Upper lobe of left lung (tissue), 6 donors: ENCODE measurements at regions not wholly inside any gene's neighbourhood (a gene's known extent, or its start where the extent isn't known, plus 50 kb on each side); places are given as distances from the start of the nearest gene placed in this dataset.

Experiments
- ATAC-seq, 2 donors: fragments of 200-7000 bp; cut with Tn5 transposase; one replicate each; pipeline ENCODE4 v1.9.1; 2022; ENCODE audit warnings: mild to moderate bottlenecking in 2 of 2, moderate library complexity in 2 of 2; ENCODE audit not compliant: low FRiP score in 2 of 2
- DNase-seq, 2 donors: peaks; one replicate each; pipeline ENCODE4 v3.0.0-alpha.2; 2019 to 2020
- H3K27ac ChIP-seq, 4 donors: fragments of 200-600 bp; sonication (generic); one replicate each; pipeline ENCODE4 v1.5.1; 2016 to 2019
- H3K27me3 ChIP-seq, 4 donors: fragments of 200-600 bp; sonication (generic); one replicate each; pipeline ENCODE4 v1.5.1; 2017 to 2019
- H3K36me3 ChIP-seq, 4 donors: fragments of 200-600 bp; sonication (generic); one replicate each; pipeline ENCODE4 v1.5.1; 2016 to 2019
- H3K4me1 ChIP-seq, 4 donors: fragments of 200-600 bp; sonication (generic); one replicate each; pipeline ENCODE4 v1.5.1; 2018 to 2019
- H3K4me3 ChIP-seq, 4 donors: fragments of 200-600 bp; sonication (generic); one replicate each; pipeline ENCODE4 v1.5.1; 2017 to 2019; ENCODE audit warnings: mild to moderate bottlenecking in 2 of 4, moderate library complexity in 1 of 4
- H3K9me3 ChIP-seq, 4 donors: fragments of 200-600 bp; sonication (generic); one replicate each; pipeline ENCODE4 v1.5.1; 2018 to 2019
- EP300 ChIP-seq, 4 donors: sonication (generic); formaldehyde crosslinking; IDR thresholded peaks; one replicate each; pipeline ENCODE4 v1.5.1; 2017; ENCODE audit warnings: antibody characterized with exemption in 4 of 4, control low read depth in 2 of 4
- POLR2A ChIP-seq, 4 donors: fragments of 450-650 bp; IDR thresholded peaks; one replicate each; pipeline ENCODE4 v1.5.1; 2016 to 2017; ENCODE audit warnings: antibody characterized with exemption in 4 of 4, mild to moderate bottlenecking in 2 of 4
- POLR2AphosphoS5 ChIP-seq, 2 donors: sonication (generic); formaldehyde crosslinking; IDR thresholded peaks; one replicate each; pipeline ENCODE4 v1.5.1; 2017; ENCODE audit warnings: antibody characterized with exemption in 2 of 2
- WGBS, 2 donors: methylation state at CpG; one replicate each; pipeline ENCODE4 v1.1.5; 2017 to 2018; 5-methylcytosine and 5-hydroxymethylcytosine counted together
- TF ChIP-seq, protein P1 (sequence below), 6 experiments: fragments of 450-650 bp in 4 of 6; fragments of 200-600 bp in 2 of 6; sonication (generic) in 2 of 6; IDR thresholded peaks; one replicate each; pipeline ENCODE4 v1.5.1; 2016 to 2019; ENCODE audit warnings: antibody characterized with exemption in 6 of 6
- donor health status: DM: no; HTN: no; CAD: no; lungs with moderate emphysema.
- donor health status: DM: no; HTN: yes; CAD: no; lungs with severe emphysema.

DNA sequence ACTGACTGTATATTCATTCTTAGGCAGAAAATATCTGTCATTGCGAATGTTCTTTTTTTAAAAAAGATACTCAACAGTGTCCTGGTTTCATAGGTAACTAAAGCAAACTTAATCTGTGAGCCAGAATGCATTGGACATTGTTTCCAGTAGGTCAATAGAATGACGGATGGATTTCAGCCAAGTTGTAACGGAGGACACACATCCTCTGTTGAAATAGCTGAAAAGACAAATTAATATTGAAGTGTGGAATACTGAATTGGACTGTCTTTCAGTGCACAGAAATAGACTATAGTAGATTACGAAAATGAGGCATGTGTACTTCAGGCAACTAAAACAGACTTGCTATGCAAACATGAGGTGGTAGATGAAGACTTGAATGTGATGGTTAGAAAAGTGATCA, 461.6 kb downstream of the WDR72 start:
- no peak for TF ChIP-seq EP300 (IDR thresholded peaks at IDR 0.05)
- no peak for TF ChIP-seq POLR2AphosphoS5 (IDR thresholded peaks at IDR 0.05)
- no peak for TF ChIP-seq POLR2A (IDR thresholded peaks at IDR 0.05)
- TF ChIP-seq, protein P1, sequence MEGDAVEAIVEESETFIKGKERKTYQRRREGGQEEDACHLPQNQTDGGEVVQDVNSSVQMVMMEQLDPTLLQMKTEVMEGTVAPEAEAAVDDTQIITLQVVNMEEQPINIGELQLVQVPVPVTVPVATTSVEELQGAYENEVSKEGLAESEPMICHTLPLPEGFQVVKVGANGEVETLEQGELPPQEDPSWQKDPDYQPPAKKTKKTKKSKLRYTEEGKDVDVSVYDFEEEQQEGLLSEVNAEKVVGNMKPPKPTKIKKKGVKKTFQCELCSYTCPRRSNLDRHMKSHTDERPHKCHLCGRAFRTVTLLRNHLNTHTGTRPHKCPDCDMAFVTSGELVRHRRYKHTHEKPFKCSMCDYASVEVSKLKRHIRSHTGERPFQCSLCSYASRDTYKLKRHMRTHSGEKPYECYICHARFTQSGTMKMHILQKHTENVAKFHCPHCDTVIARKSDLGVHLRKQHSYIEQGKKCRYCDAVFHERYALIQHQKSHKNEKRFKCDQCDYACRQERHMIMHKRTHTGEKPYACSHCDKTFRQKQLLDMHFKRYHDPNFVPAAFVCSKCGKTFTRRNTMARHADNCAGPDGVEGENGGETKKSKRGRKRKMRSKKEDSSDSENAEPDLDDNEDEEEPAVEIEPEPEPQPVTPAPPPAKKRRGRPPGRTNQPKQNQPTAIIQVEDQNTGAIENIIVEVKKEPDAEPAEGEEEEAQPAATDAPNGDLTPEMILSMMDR (IDR thresholded peaks at IDR 0.05): no peak
- no peaks in the 10 kb centered on the region for H3K27me3 ChIP-seq
- WGBS, 2 donors: 68 to 73% methylated on average over 4 of the region's 4 CpGs
- H3K36me3 ChIP-seq: no peaks in the 10 kb centered on the region
- H3K27ac ChIP-seq: no peak overlapping the region
- ATAC-seq (no peak), DNase-seq (no peak)
- H3K9me3 ChIP-seq: no peaks in the 10 kb centered on the region
- H3K4me3 ChIP-seq: no peak overlapping the region
- no peaks in the 10 kb centered on the region for H3K4me1 ChIP-seq

DNA sequence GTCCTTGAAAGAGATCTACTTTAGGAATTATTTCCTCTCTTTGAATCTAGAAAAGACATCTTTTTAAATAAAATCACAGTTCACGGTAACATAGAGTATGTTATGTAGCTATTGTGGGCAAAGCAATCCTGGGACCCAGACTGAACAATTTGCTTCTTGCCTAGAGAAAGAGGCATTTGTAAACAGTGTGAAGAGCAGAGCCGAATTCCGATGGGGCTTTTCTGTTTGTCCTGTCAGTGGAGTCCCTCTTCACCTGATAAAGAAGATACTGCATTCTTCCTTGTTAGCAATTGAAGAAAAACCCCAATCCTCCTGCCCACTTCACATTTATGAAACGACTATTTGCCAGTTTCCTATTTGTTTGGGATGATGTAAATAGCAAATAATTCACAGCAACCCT, 462.9 kb downstream of the WDR72 start:
- ATAC-seq (no peak), DNase-seq (no peak)
- Histone ChIP-seq H3K27me3 (no peaks in the 10 kb centered on the region), H3K4me1 (no peaks in the 10 kb centered on the region), H3K27ac (no peak overlapping the region), H3K9me3 (no peaks in the 10 kb centered on the region), H3K4me3 (no peak overlapping the region), H3K36me3 (no peaks in the 10 kb centered on the region)
- TF ChIP-seq, protein P1 (IDR thresholded peaks at IDR 0.05): no peak
- TF ChIP-seq POLR2AphosphoS5 (IDR thresholded peaks at IDR 0.05) (no peak), EP300 (IDR thresholded peaks at IDR 0.05) (no peak), POLR2A (IDR thresholded peaks at IDR 0.05) (no peak)
- 38 to 48% methylated on average over 4 of the region's 4 CpGs for WGBS, 2 donors

DNA sequence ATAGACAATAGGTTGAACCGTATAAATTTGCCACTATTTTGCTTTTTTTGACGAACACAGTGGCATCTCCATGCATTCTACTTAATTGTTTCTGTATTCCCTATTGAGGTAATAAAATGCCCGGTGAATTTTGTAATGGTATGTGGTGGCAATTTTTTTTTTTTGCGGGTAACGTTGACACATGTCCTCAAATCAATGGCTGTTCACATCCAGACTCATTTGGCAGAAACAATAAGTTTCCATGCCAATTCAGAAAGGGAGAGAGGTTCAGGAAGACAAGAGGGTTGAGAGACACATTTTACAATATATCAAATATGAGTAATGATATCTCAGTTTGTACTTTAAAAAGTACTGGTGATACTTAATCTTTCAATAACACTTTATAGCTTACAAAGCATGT, 463.9 kb downstream of the WDR72 start:
- 70 to 74% methylated on average over 5 of the region's 5 CpGs for whole genome bisulfite sequencing, 2 donors
- H3K4me3 ChIP-seq: no peak overlapping the region
- no peak for DNase-seq
- H3K27ac ChIP-seq: no peak overlapping the region
- no peaks in the 10 kb centered on the region for H3K4me1 ChIP-seq
- no peak for TF ChIP-seq POLR2A (IDR thresholded peaks at IDR 0.05)
- ATAC-seq: no peak
- no peaks in the 10 kb centered on the region for H3K27me3 ChIP-seq
- H3K9me3 ChIP-seq: no peaks in the 10 kb centered on the region
- no peaks in the 10 kb centered on the region for H3K36me3 ChIP-seq

DNA sequence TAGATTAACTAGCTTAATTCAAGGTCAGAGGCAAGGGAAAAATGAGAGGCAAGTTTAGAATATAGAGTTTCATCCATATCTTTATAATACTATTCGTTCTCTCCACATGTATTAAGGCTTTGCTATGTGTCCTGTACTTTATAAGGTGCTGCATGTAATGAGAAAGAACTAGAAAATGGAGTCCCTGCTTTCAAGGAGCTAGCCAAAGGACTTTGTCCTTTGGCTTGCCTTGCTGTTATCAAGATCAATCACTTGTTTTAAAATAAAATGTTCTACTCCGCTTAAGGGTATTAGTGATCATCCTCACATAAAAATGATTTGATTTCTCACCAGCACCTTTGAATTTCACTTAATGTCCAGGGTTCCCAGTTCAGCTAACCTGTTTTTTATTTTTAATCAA, 470.9 kb downstream of the WDR72 start:
- TF ChIP-seq, protein P1 (IDR thresholded peaks at IDR 0.05): no peak
- TF ChIP-seq EP300 (IDR thresholded peaks at IDR 0.05) (no peak), POLR2AphosphoS5 (IDR thresholded peaks at IDR 0.05) (no peak), POLR2A (IDR thresholded peaks at IDR 0.05) (no peak)
- Histone ChIP-seq H3K27me3 (no peaks in the 10 kb centered on the region), H3K9me3 (no peaks in the 10 kb centered on the region), H3K27ac (no peak overlapping the region), H3K4me3 (no peak overlapping the region), H3K4me1 (no peaks in the 10 kb centered on the region), H3K36me3 (no peaks in the 10 kb centered on the region)
- WGBS, 2 donors: 79 to 84% methylated on average over 2 of the region's 2 CpGs
- DNase-seq: no peak
- no peak for ATAC-seq

DNA sequence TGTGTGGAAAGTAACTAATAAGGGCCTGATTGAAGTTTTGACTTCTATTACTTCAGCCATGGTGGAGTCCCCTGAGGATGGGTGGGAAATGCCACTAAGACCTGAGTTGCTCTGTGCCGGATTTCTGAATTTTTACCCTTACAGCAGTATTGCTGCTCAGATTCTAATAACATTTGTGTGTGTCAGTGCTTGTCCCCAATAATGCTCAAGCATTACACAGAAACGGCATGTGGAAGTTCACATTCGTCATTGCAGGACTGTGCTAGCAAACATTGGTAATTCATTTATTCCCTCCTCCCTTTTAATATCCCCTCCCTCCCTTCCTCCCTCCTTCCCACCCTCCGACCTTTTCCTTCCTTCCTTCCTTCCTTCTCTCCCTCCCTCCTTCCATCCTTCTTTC, 484.5 kb upstream of the ONECUT1 start:
- Histone ChIP-seq H3K9me3 (no peaks in the 10 kb centered on the region), H3K36me3 (no peaks in the 10 kb centered on the region), H3K4me3 (no peak overlapping the region), H3K27ac (no peak overlapping the region), H3K4me1 (no peaks in the 10 kb centered on the region), H3K27me3 (no peaks in the 10 kb centered on the region)
- DNase-seq (no peak), ATAC-seq (no peak)
- TF ChIP-seq POLR2A (IDR thresholded peaks at IDR 0.05): no peak
- TF ChIP-seq EP300 (IDR thresholded peaks at IDR 0.05): no peak
- TF ChIP-seq POLR2AphosphoS5 (IDR thresholded peaks at IDR 0.05): no peak
- TF ChIP-seq, protein P1 (IDR thresholded peaks at IDR 0.05): no peak
- 58 to 61% methylated on average over 4 of the region's 4 CpGs for WGBS, 2 donors
